WI38 (cell line): ENCODE measurements at regions not wholly inside any gene's neighbourhood (a gene's known extent, or its start where the extent isn't known, plus 50 kb on each side); places are given as distances from the start of the nearest gene placed in this dataset.

Source experiments
- H3K4me3 ChIP-seq: 2 replicates; pipeline ENCODE4 v1.5.1; 2011; ENCODE audit warnings: low read depth, mild to moderate bottlenecking, control low read depth, low read length
- CTCF ChIP-seq: IDR thresholded peaks from 2 replicates; pipeline ENCODE4 v1.5.1; 2012; ENCODE audit warnings: low read depth, mild to moderate bottlenecking, control low read depth, low read length

GRCh38 chr11:72514331-72514730, 80.0 kb upstream of the CLPB start:
- TF ChIP-seq CTCF = no peak
- no peak overlapping the region for H3K4me3 ChIP-seq

DNA sequence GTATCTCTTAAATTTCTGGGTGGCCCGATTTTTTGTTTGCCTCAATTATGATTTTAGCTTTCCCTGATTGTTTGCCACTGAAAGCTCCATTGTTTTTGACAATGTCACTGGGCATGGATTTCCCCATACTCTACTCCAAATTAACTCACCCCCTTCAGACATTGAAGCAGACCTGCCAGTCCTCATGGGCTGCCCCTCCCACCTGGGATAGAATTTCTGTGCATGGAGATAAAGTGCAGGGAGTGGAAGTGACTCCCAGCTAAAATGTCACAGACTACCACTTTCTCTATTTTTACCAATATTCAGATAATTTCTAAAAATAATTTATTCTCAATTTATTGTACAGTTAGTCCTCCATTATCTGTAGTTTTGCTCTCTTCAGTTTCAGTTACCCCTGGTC, 79.1 kb upstream of the CLPB start:
- H3K4me3 ChIP-seq = no peak overlapping the region
- TF ChIP-seq CTCF = no peak

- TF ChIP-seq CTCF = no peak
- no peak overlapping the region for H3K4me3 ChIP-seq
These were observed 78.6 kb upstream of the CLPB start for GRCh38 chr11:72512956-72513355.

DNA sequence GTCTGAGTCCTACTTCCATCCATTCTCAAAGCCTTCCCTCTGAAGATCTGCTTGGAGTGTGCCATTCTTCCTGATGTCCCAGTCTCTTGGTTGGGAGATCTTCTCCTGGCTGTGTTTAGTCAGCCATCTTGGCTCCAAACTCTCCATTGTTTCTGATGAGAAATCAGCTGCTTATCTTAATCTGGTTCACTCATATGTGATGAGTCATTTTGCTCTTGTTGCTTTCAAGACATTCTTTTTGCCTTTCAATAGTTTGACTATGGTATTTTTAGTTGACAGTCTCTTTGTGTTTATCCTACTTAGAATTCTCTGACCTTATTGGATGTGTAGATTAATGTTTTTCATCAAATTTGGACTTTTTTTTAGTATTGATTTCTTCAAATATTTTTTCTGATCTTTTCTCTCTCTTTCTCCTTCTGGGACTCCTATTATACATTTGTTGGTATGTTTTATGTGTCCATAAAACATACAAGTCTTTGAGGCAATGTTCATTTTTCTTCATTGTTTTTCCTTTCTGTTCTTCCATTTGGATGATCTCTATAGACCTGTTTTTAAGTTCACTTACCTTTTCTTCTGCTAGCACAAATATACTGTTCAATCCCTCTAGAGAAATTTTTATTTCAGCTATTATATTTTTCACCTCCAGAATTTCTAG, 77.2 kb upstream of the CLPB start:
- TF ChIP-seq CTCF = no peak
- no peak overlapping the region for H3K4me3 ChIP-seq

DNA sequence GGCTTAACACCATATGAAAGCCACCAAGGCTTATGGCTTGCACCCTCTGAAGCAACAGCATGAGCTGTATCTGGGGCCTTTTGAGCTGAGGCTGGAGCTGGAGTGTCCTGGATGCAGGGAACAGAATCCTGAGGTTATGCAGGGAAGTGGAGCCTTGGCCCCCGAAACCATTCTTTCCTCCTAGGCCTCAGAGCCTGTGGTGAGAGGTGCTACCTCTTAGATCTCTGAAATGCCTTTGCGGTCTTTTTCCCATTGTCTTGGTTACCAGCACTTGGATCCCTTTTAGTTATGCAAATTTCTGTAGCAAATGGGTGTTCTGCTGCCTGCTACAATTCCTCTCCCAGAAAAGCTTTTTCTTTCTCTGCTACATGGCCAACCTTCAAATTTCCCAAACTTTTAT, 72.7 kb upstream of the CLPB start:
- H3K4me3 ChIP-seq = no peak overlapping the region
- no peak for TF ChIP-seq CTCF

GRCh38 chr11:72497731-72498130, 63.4 kb upstream of the CLPB start:
- TF ChIP-seq CTCF = no peak
- no peak overlapping the region for H3K4me3 ChIP-seq

GRCh38 chr11:72494109-72494429, 59.7 kb upstream of the CLPB start:
- TF ChIP-seq CTCF = no peak

More at GRCh38 chr11:72494109-72494429, 59.7 kb upstream of the CLPB start:
- no peak overlapping the region for H3K4me3 ChIP-seq
